Activated naive CD4-positive, alpha-beta T cell treated with anti-CD3 and anti-CD28 coated beads for 36 hours (primary cell): ENCODE measurements at regions not wholly inside any gene's neighbourhood (a gene's known extent, or its start where the extent isn't known, plus 50 kb on each side); places are given as distances from the start of the nearest gene placed in this dataset.

Source experiments
- CTCF ChIA-PET: fragments of 350-600 bp; sonication (Branson Sonifier 250); formaldehyde crosslinking; loops from one replicate; lab custom pipeline; 2021; ENCODE audit warnings: antibody characterized with exemption; lab: Charles Lee
- DNase-seq: peaks from one replicate; pipeline ENCODE4 v3.0.0-alpha.2; 2020
- H3K27ac Mint-ChIP-seq: one replicate; pipeline ENCODE4 v1.8.0; 2021; ENCODE audit warnings: mild to moderate bottlenecking, mixed read lengths
- H3K27me3 Mint-ChIP-seq: one replicate; pipeline ENCODE4 v1.8.0; 2021; ENCODE audit warnings: low read depth, mixed read lengths
- H3K36me3 Mint-ChIP-seq: one replicate; pipeline ENCODE4 v1.8.0; 2021; ENCODE audit warnings: low read depth, mixed read lengths
- H3K4me1 Mint-ChIP-seq: one replicate; pipeline ENCODE4 v1.8.0; 2021; ENCODE audit warnings: low read depth, mixed read lengths
- H3K4me3 Mint-ChIP-seq: one replicate; pipeline ENCODE4 v1.8.0; 2021; ENCODE audit warnings: mild to moderate bottlenecking, moderate library complexity, mixed read lengths
- H3K9me3 Mint-ChIP-seq: one replicate; pipeline ENCODE4 v1.8.0; 2021; ENCODE audit warnings: mixed read lengths
- intact Hi-C: fragments of 100-400 bp; cut with micrococcal nuclease; formaldehyde crosslinking; loops from one replicate; pipeline ENCODE4 v1.15.1; 2023

DNA sequence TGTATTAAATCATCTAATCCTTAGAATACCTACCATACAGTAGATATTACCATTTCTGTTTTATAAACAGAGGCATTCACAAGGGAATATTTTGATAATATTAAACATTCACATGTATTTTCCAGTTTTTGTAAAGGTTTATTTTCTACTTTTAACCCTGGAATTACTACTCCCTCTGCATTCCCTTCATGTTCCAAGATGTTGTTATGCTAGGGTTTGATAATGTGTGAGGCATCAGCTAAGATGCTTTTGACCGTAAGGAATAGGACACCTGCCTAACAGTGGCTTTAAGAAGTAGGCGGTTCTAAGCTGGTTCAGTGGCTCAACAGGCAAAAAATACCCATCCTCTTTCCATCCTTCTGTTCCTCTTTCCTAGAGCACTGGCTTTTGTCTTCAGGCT is 131.9 kb upstream of the USP24 start:
- Mint-ChIP-seq H3K27me3 (peaks cover 17% of the 10 kb centered on the region), H3K4me1 (no peaks in the 10 kb centered on the region), H3K9me3 (no peaks in the 10 kb centered on the region), H3K4me3 (no peak overlapping the region), H3K27ac (no peak overlapping the region), H3K36me3 (no peaks in the 10 kb centered on the region)
- CTCF ChIA-PET = interaction anchor here (1.2 to 1.5 kb wide), 2 partner anchors 9 to 29 kb away, joined by 3 to 4 read pairs; no protein-coding TSS in a partner anchor
- DNase-seq = no peak
- intact Hi-C loops = no loop called here

GRCh38 chr1:55346586-55346985 is 131.4 kb upstream of the USP24 start:
- H3K27ac Mint-ChIP-seq = no peak overlapping the region
- CTCF ChIA-PET = interaction anchor here (1.2 to 1.5 kb wide), 2 partner anchors 8 to 29 kb away, joined by 3 to 4 read pairs; no protein-coding TSS in a partner anchor
- intact Hi-C loops = no loop called here
- no peaks in the 10 kb centered on the region for H3K36me3 Mint-ChIP-seq
- H3K4me3 Mint-ChIP-seq = no peak overlapping the region
- peaks cover 17% of the 10 kb centered on the region for H3K27me3 Mint-ChIP-seq
- no peak for DNase-seq
- no peaks in the 10 kb centered on the region for H3K9me3 Mint-ChIP-seq
- H3K4me1 Mint-ChIP-seq = no peaks in the 10 kb centered on the region

DNA sequence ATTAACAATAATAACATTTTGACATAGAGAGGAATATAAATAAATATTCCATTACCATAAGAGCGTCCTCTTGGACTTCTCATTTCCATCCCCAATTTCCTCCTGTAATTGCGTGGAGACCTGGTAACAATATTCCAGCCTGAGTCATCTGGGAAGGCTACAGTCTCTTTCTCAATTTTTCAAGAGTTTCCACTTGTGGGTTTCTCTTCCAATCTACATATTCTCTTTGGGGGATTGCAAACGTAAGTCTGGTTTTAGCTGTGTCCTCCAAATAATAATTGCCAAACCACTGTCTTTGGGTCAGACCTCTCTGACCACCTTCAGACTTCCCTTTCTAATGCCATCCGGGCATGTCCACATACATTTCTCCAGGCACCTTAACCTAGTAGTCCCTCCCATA is 124.5 kb upstream of the USP24 start:
- CTCF ChIA-PET = interaction anchor here (1.0 kb wide), 1 partner anchor 55 kb away, joined by 4 read pairs; no protein-coding TSS in a partner anchor
- peaks cover 3% of the 10 kb centered on the region for H3K27me3 Mint-ChIP-seq
- no peaks in the 10 kb centered on the region for H3K36me3 Mint-ChIP-seq
- H3K4me1 Mint-ChIP-seq = no peaks in the 10 kb centered on the region
- no peak for DNase-seq
- H3K9me3 Mint-ChIP-seq = peaks cover 9% of the 10 kb centered on the region
- H3K4me3 Mint-ChIP-seq = no peak overlapping the region
- H3K27ac Mint-ChIP-seq = no peak overlapping the region
- intact Hi-C loops = no loop called here

DNA sequence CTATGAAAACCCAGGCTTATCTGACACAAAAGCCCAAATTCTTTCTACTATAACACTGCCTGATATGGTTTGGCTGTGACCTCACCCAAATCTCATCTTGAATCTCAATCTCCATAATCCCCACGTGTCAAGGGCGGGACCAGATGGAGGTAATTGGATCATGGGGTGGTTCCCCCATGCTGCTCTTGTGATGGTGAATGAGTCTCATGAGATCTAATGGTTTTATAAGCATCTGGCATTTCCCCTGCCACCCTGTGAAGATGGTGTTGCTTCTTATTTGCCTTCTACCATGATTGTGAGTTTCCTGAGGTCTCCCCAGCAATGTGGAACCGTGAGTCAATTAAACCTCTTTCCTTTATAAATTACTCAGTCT is 123.3 kb upstream of the USP24 start:
- H3K4me3 Mint-ChIP-seq = no peak overlapping the region
- intact Hi-C loops = loop anchor here (1.0 kb wide), 4 partner anchors 51 to 387 kb away; no protein-coding TSS in a partner anchor
- DNase-seq = peak; percentile 40
- no peaks in the 10 kb centered on the region for H3K4me1 Mint-ChIP-seq
- no peak overlapping the region for H3K27ac Mint-ChIP-seq
- H3K27me3 Mint-ChIP-seq = peaks cover 2% of the 10 kb centered on the region
- CTCF ChIA-PET = interaction anchor here (0.6 to 2.6 kb wide), 17 partner anchors 9 to 1246 kb away, joined by 3 to 27 read pairs (median 4); no protein-coding TSS in a partner anchor
- H3K9me3 Mint-ChIP-seq = peaks cover 9% of the 10 kb centered on the region
- H3K36me3 Mint-ChIP-seq = no peaks in the 10 kb centered on the region

DNA sequence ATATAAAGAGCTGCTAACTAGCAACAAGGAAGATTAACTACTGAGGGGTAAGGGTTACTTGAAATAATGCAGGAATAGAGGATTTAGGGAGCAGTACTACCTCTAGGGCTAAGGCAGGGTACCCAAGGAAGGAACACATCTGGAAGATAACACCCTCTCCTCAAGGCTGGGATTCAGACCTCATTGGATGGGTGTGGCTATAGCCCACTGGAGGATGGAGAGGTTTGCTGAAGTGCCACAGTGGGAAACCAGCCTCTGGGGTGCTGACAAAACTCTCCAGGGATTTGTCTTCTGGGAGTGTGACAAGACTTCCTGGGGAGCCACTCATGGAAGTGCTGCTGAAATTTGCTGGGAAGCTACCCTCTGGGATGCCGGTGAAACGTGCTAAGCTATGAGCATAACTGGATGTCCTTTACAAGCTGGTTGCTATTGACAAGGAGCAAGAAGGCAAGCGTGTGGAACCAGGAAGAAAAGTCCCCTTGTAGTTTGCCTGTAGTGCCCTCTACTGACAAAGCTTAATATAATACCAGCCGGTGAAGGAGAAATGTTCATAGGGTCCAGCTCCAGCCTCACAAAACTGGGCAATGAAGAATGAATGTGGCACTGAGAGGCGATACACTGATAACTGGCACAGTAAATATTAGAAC is 122.8 kb upstream of the USP24 start:
- Mint-ChIP-seq H3K9me3 (peaks cover 9% of the 10 kb centered on the region), H3K4me1 (no peaks in the 10 kb centered on the region), H3K4me3 (no peak overlapping the region), H3K27me3 (no peaks in the 10 kb centered on the region), H3K27ac (no peak overlapping the region), H3K36me3 (no peaks in the 10 kb centered on the region)
- intact Hi-C loops = loop anchor here (1.0 kb wide), 4 partner anchors 51 to 387 kb away; no protein-coding TSS in a partner anchor
- CTCF ChIA-PET = interaction anchor here (0.6 to 2.6 kb wide), 19 partner anchors 9 to 1246 kb away, joined by 3 to 27 read pairs (median 4); no protein-coding TSS in a partner anchor
- peak; percentile 38 for DNase-seq

GRCh38 chr1:55334797-55335196 is 119.6 kb upstream of the USP24 start:
- Mint-ChIP-seq H3K9me3 (peaks cover 1% of the 10 kb centered on the region), H3K27me3 (no peaks in the 10 kb centered on the region), H3K4me1 (no peaks in the 10 kb centered on the region), H3K27ac (no peak overlapping the region), H3K4me3 (no peak overlapping the region), H3K36me3 (no peaks in the 10 kb centered on the region)
- intact Hi-C loops = no loop called here
- CTCF ChIA-PET = no interaction called here
- DNase-seq = no peak

DNA sequence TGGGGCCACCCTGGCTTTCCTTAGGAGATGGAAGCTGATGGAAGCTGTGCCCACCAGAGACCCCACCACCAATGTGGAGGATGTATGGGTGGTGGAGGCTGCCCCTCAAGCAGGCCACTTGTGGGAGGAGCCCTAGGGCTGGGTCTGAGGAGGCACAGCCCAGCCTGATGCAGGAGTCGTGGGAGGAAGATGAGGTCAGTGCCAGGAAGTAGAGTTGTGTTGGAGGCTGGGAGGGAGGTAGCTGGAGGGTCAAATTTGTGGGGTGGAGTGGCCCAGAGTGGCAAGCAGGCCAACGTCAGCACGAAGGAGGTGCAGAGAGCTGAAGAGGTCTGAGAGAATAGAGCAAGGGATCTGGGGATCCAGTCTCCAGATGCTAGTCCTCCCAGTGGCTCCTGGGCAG is 119.0 kb upstream of the USP24 start:
- Mint-ChIP-seq H3K36me3 (no peaks in the 10 kb centered on the region), H3K27me3 (no peaks in the 10 kb centered on the region), H3K27ac (no peak overlapping the region), H3K4me1 (no peaks in the 10 kb centered on the region), H3K9me3 (no peaks in the 10 kb centered on the region), H3K4me3 (no peak overlapping the region)
- no peak for DNase-seq
- intact Hi-C loops = no loop called here
- CTCF ChIA-PET = no interaction called here

- Mint-ChIP-seq H3K27ac (no peak overlapping the region), H3K36me3 (no peaks in the 10 kb centered on the region), H3K4me3 (no peak overlapping the region), H3K9me3 (no peaks in the 10 kb centered on the region), H3K4me1 (no peaks in the 10 kb centered on the region), H3K27me3 (no peaks in the 10 kb centered on the region)
- intact Hi-C loops = no loop called here
- no peak for DNase-seq
- CTCF ChIA-PET = no interaction called here
Measured at GRCh38 chr1:55333461-55333860, 118.3 kb upstream of the USP24 start.

DNA sequence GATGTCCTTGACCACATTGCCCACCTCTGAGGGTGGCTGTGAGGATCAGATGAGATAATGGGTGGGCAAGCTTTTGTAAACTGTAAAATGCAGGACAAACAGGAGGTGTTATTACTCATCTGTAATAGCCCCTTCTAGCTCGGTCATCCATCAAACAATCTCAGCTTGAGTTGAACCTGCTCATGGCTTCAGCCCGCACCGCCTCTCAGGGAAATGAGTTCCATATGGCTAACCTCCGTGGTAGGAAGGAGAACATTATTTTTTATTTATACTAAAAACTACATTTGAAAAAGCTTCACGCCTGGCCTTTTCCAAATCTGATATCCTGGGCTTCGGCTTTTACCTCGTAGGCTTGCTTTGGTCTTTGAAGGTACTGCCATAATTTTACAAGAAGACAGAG is 116.2 kb upstream of the USP24 start:
- H3K9me3 Mint-ChIP-seq = no peaks in the 10 kb centered on the region
- H3K4me3 Mint-ChIP-seq = no peak overlapping the region
- CTCF ChIA-PET = no interaction called here
- peaks cover 6% of the 10 kb centered on the region for H3K27me3 Mint-ChIP-seq
- no peaks in the 10 kb centered on the region for H3K4me1 Mint-ChIP-seq
- H3K27ac Mint-ChIP-seq = no peak overlapping the region
- DNase-seq = no peak
- no peaks in the 10 kb centered on the region for H3K36me3 Mint-ChIP-seq
- intact Hi-C loops = no loop called here

DNA sequence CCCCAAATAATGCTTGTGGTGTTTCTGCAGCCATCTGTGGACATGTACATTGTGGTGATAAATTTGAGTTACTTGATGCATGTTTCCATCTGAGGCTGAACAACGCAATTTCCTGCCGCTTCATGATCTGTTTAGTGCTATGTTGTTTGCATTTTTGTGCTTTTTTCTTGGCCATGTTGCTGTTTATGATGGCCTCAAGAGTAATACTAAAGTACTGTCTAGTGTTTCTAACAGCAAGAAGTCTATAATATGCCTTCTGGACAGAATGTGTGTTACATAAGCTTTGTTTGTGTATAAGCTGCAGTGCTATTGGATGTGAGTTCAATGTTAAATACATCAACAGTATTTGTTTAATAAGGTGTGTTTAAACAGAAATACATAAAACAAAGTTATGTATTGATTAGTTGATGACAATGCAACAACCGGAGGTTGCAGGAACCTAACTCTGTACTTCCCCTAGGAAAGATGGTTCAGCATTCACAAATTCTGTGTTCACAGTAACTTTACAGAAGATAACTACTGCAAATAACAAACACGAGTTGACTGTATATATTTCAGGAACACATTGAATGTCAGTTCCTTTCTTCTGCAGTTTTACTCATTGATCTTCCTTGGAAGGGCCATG is 114.8 kb upstream of the USP24 start:
- H3K4me1 Mint-ChIP-seq = no peaks in the 10 kb centered on the region
- intact Hi-C loops = no loop called here
- no peaks in the 10 kb centered on the region for H3K9me3 Mint-ChIP-seq
- H3K4me3 Mint-ChIP-seq = no peak overlapping the region
- no peak overlapping the region for H3K27ac Mint-ChIP-seq
- H3K27me3 Mint-ChIP-seq = peaks cover 6% of the 10 kb centered on the region
- no peaks in the 10 kb centered on the region for H3K36me3 Mint-ChIP-seq
- DNase-seq = no peak
- CTCF ChIA-PET = interaction anchor here (1.5 kb wide), 1 partner anchor 8 kb away, joined by 4 read pairs; no protein-coding TSS in a partner anchor

DNA sequence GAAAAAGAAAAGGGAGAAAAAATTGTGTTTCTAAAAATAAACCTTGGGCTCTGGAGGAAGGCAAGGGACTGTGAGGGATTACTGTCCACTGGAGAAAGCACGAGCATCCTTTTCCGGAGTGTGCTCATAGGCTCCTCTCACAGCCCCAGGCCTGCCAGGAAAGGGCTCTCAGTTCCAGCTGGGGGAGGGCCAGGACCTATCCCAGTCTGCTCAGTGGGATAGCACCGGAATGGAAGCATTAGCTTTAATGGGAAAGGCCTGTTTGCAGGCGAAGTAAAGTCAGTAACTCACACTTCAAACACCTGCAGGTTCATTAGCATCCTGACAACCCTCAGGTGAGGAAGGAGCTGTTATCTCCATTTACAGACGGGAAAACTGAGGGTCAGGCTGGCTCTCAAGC is 113.9 kb upstream of the USP24 start:
- no peak for DNase-seq
- CTCF ChIA-PET = interaction anchor here (1.5 kb wide), 1 partner anchor 8 kb away, joined by 4 read pairs; no protein-coding TSS in a partner anchor
- no peaks in the 10 kb centered on the region for H3K4me1 Mint-ChIP-seq
- no peak overlapping the region for H3K27ac Mint-ChIP-seq
- intact Hi-C loops = no loop called here
- H3K4me3 Mint-ChIP-seq = no peak overlapping the region
- H3K9me3 Mint-ChIP-seq = no peaks in the 10 kb centered on the region
- peaks cover 6% of the 10 kb centered on the region for H3K27me3 Mint-ChIP-seq
- H3K36me3 Mint-ChIP-seq = no peaks in the 10 kb centered on the region

- no peak overlapping the region for H3K27ac Mint-ChIP-seq
- intact Hi-C loops = no loop called here
- H3K4me1 Mint-ChIP-seq = no peaks in the 10 kb centered on the region
- no peaks in the 10 kb centered on the region for H3K36me3 Mint-ChIP-seq
- DNase-seq = no peak
- peaks cover 6% of the 10 kb centered on the region for H3K27me3 Mint-ChIP-seq
- CTCF ChIA-PET = no interaction called here
- no peaks in the 10 kb centered on the region for H3K9me3 Mint-ChIP-seq
- H3K4me3 Mint-ChIP-seq = no peak overlapping the region
Measured at GRCh38 chr1:55326496-55327243, 111.5 kb upstream of the USP24 start.
